ENCODE measurements at regions not wholly inside any gene's neighbourhood (a gene's known extent, or its start where the extent isn't known, plus 50 kb on each side); places are given as distances from the start of the nearest gene placed in this dataset.

GRCh38 chr1:87786861-87787545 is 458.3 kb downstream of the LMO4 start:
- ATAC-seq, result no peak
- CTCF ChIA-PET, result no interaction called here
- BruUV-seq (replicated peaks), result no TSS peak

GRCh38 chr1:87787551-87787950 is 458.9 kb downstream of the LMO4 start:
- no peaks in the 10 kb centered on the region for H3K27me3 ChIP-seq (ENCODE audit: control insufficient read depth, insufficient read depth, low read length)
- H3K9me3 ChIP-seq (ENCODE audit: control insufficient read depth, insufficient read depth, low read depth, low read length), result no peaks in the 10 kb centered on the region
- TF ChIP-seq TCF7L2 (IDR thresholded peaks at IDR 0.05; ENCODE audit: low read depth, low read length) (no peak), CTCF (IDR thresholded peaks at IDR 0.05) (0 out of 2 replicates have a peak, but pooled peaks have one; percentile 7)
- no peak overlapping the region for H3K4me3 ChIP-seq (ENCODE audit: low read depth in 2 of 2, low read length in 2 of 2)
- no peaks in the 10 kb centered on the region for H3K4me1 ChIP-seq (ENCODE audit: control insufficient read depth, insufficient read depth, low read length)
- ChIA-PET POLR2A (no interaction called here), CTCF (no interaction called here)
- no peaks in the 10 kb centered on the region for H3K36me3 ChIP-seq (ENCODE audit: control insufficient read depth, insufficient read depth, low read length)
- no TSS peak for BruUV-seq (replicated peaks)
- no peak for ATAC-seq
- H3K27ac ChIP-seq (ENCODE audit: low read length), result no peak overlapping the region
- intact Hi-C loops (cut with micrococcal nuclease; ENCODE audit: unreplicated experiment) (no loop called here), in situ Hi-C loops (cut with HindIII; ENCODE audit: low pct_unique_long_range_greater_than_20kb, low sequenced_read_pairs) (no loop called here)
- no peak for DNase-seq (ENCODE audit: low read depth, low spot score)

More at GRCh38 chr1:87786861-87787545, 458.3 kb downstream of the LMO4 start:
- Histone ChIP-seq H3K4me1 (ENCODE audit: control insufficient read depth, insufficient read depth, low read length) (no peaks in the 10 kb centered on the region), H3K9me3 (ENCODE audit: control insufficient read depth, insufficient read depth, low read depth, low read length) (no peaks in the 10 kb centered on the region), H3K4me3 (ENCODE audit: low read depth in 2 of 2, low read length in 2 of 2) (no peak overlapping the region), H3K27me3 (ENCODE audit: control insufficient read depth, insufficient read depth, low read length) (no peaks in the 10 kb centered on the region), H3K36me3 (ENCODE audit: control insufficient read depth, insufficient read depth, low read length) (no peaks in the 10 kb centered on the region), H3K27ac (ENCODE audit: low read length) (no peak overlapping the region)
- intact Hi-C loops (cut with micrococcal nuclease; ENCODE audit: unreplicated experiment), result no loop called here
- in situ Hi-C loops (cut with HindIII; ENCODE audit: low pct_unique_long_range_greater_than_20kb, low sequenced_read_pairs), result no loop called here
- TF ChIP-seq REST (IDR thresholded peaks at IDR 0.05; ENCODE audit: insufficient read depth in 1 of 2, low read depth in 2 of 2, low read length in 1 of 2) (no peak), POLR2AphosphoS5 (IDR thresholded peaks at IDR 0.05; ENCODE audit: low read depth, low read length) (no peak), SIN3A (IDR thresholded peaks at IDR 0.05; ENCODE audit: borderline replicate concordance, insufficient read depth, low read depth, low read length) (no peak), TCF7L2 (IDR thresholded peaks at IDR 0.05; ENCODE audit: low read depth, low read length) (no peak), CTCF (IDR thresholded peaks at IDR 0.05) (no peak)
- DNase-seq (ENCODE audit: low read depth, low spot score), result no peak
- POLR2A ChIA-PET, result no interaction called here

Data from Panc1 (cell line).